ENCODE measurements at regions not wholly inside any gene's neighbourhood (a gene's known extent, or its start where the extent isn't known, plus 50 kb on each side); places are given as distances from the start of the nearest gene placed in this dataset.
"Not testable (repeated sequence)": the region's sequence is repeated elsewhere in the genome, so short reads cannot be mapped to it uniquely, and the experiment has no call there.

GRCh38 chr7:8314566-8314965 lies 52.6 kb upstream of the ICA1 start:
- no CpG with 5 or more reads among the region's 1 CpG for WGBS (ENCODE audit: insufficient coverage, low lambda C conversion rate)
- no peaks in the 10 kb centered on the region for H3K36me3 ChIP-seq (ENCODE audit: control insufficient read depth, insufficient read depth, low read length)
- H3K27me3 ChIP-seq (ENCODE audit: control insufficient read depth, insufficient read depth, low read length): no peaks in the 10 kb centered on the region
- H3K9me3 ChIP-seq (ENCODE audit: control insufficient read depth, low read depth, low read length): no peaks in the 10 kb centered on the region
- no peak overlapping the region for H3K4me3 ChIP-seq (ENCODE audit: low read length)
- no peaks in the 10 kb centered on the region for H3K4me1 ChIP-seq (ENCODE audit: control insufficient read depth, insufficient read depth, low read length)
- H3K27ac ChIP-seq (ENCODE audit: low read length): no peak overlapping the region
- no peak for DNase-seq

GRCh38 chr7:8319115-8319514 lies 57.1 kb upstream of the ICA1 start:
- DNase-seq: no peak
- WGBS (ENCODE audit: insufficient coverage, low lambda C conversion rate): 71% methylated on average over 1 of the region's 1 CpG
- no peak overlapping the region for H3K4me3 ChIP-seq (ENCODE audit: low read length)
- H3K36me3 ChIP-seq (ENCODE audit: control insufficient read depth, insufficient read depth, low read length): no peaks in the 10 kb centered on the region
- no peak overlapping the region for H3K27ac ChIP-seq (ENCODE audit: low read length)
- no peaks in the 10 kb centered on the region for H3K4me1 ChIP-seq (ENCODE audit: control insufficient read depth, insufficient read depth, low read length)
- H3K27me3 ChIP-seq (ENCODE audit: control insufficient read depth, insufficient read depth, low read length): no peaks in the 10 kb centered on the region
- H3K9me3 ChIP-seq (ENCODE audit: control insufficient read depth, low read depth, low read length): no peaks in the 10 kb centered on the region

- no peaks in the 10 kb centered on the region for H3K9me3 ChIP-seq (ENCODE audit: control insufficient read depth, low read depth, low read length)
- no peaks in the 10 kb centered on the region for H3K27me3 ChIP-seq (ENCODE audit: control insufficient read depth, insufficient read depth, low read length)
- no peak overlapping the region for H3K27ac ChIP-seq (ENCODE audit: low read length)
- WGBS (ENCODE audit: insufficient coverage, low lambda C conversion rate): no CpG with 5 or more reads among the region's 1 CpG
- H3K4me1 ChIP-seq (ENCODE audit: control insufficient read depth, insufficient read depth, low read length): no peaks in the 10 kb centered on the region
- DNase-seq: no peak
- H3K4me3 ChIP-seq (ENCODE audit: low read length): no peak overlapping the region
- no peaks in the 10 kb centered on the region for H3K36me3 ChIP-seq (ENCODE audit: control insufficient read depth, insufficient read depth, low read length)
These were observed 58.2 kb upstream of the ICA1 start for GRCh38 chr7:8320174-8320573.

DNA sequence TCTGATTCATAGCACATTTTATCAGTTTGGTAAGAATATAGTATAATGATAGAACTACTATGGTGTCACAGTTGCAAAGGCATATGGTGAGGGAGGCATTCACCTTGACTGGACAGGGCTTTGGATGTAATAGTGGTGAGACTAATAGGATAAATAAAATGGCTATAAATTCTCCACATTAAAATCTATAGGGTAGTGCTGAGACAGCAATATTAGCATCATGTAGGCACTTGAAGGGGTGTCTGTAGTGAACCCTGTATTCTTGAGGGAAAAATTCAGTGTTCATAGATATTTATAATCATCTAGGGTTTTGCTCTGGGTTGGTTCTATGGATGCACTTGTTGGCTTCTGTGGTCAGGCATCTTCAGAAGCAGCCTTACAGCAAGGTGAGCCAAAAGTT lies 59.3 kb upstream of the ICA1 start:
- Histone ChIP-seq H3K36me3 (ENCODE audit: control insufficient read depth, insufficient read depth, low read length) (no peaks in the 10 kb centered on the region), H3K27ac (ENCODE audit: low read length) (no peak overlapping the region), H3K4me1 (ENCODE audit: control insufficient read depth, insufficient read depth, low read length) (no peaks in the 10 kb centered on the region), H3K9me3 (ENCODE audit: control insufficient read depth, low read depth, low read length) (no peaks in the 10 kb centered on the region), H3K4me3 (ENCODE audit: low read length) (no peak overlapping the region), H3K27me3 (ENCODE audit: control insufficient read depth, insufficient read depth, low read length) (no peaks in the 10 kb centered on the region)
- DNase-seq: no peak

DNA sequence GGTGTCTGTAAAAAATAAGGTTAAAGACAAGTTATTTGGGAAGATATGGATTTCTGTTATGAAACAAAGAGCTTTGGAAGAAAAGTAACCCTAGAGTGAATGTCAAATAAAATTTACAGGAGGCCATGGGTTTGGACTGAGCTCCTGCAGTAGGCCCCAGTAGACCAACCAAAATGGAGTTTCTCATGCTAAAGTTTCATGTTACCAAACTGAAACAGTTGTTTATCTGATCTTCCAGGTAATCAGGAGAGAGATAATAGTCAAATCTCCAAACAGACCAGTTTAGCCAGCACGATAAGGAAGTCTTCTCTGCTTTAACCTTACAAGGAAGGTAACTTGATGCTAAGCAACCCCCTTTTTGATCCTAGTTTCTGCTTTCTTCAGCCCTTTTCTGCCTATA lies 60.7 kb upstream of the ICA1 start:
- no peaks in the 10 kb centered on the region for H3K27me3 ChIP-seq (ENCODE audit: control insufficient read depth, insufficient read depth, low read length)
- no peak overlapping the region for H3K4me3 ChIP-seq (ENCODE audit: low read length)
- H3K27ac ChIP-seq (ENCODE audit: low read length): no peak overlapping the region
- WGBS (ENCODE audit: insufficient coverage, low lambda C conversion rate): no CpG with 5 or more reads among the region's 1 CpG
- H3K9me3 ChIP-seq (ENCODE audit: control insufficient read depth, low read depth, low read length): no peaks in the 10 kb centered on the region
- no peaks in the 10 kb centered on the region for H3K4me1 ChIP-seq (ENCODE audit: control insufficient read depth, insufficient read depth, low read length)
- no peaks in the 10 kb centered on the region for H3K36me3 ChIP-seq (ENCODE audit: control insufficient read depth, insufficient read depth, low read length)
- DNase-seq: no peak

DNA sequence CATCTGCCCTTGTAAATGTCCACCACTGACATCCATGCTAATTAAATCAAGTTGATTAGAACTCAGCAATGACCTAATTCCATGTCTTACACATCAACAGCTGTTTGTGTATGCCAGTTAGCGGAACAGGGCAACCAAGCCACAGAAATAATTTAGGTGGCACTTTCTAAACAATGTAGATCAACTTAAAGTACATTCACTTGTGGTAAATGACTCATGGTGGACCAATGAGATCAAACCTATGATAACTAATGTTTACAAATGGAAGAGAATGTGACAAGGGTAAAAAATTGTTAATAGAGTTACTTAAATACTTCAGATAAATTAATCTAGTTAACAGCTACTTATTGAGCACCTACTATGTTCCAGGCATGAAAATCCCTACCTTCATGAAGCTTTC lies 63.1 kb upstream of the ICA1 start:
- no peaks in the 10 kb centered on the region for H3K9me3 ChIP-seq (ENCODE audit: control insufficient read depth, low read depth, low read length)
- no peaks in the 10 kb centered on the region for H3K27me3 ChIP-seq (ENCODE audit: control insufficient read depth, insufficient read depth, low read length)
- no peaks in the 10 kb centered on the region for H3K36me3 ChIP-seq (ENCODE audit: control insufficient read depth, insufficient read depth, low read length)
- no peak overlapping the region for H3K27ac ChIP-seq (ENCODE audit: low read length)
- H3K4me3 ChIP-seq (ENCODE audit: low read length): no peak overlapping the region
- H3K4me1 ChIP-seq (ENCODE audit: control insufficient read depth, insufficient read depth, low read length): no peaks in the 10 kb centered on the region
- no peak for DNase-seq
- no CpG with 5 or more reads among the region's 1 CpG for WGBS (ENCODE audit: insufficient coverage, low lambda C conversion rate)

DNA sequence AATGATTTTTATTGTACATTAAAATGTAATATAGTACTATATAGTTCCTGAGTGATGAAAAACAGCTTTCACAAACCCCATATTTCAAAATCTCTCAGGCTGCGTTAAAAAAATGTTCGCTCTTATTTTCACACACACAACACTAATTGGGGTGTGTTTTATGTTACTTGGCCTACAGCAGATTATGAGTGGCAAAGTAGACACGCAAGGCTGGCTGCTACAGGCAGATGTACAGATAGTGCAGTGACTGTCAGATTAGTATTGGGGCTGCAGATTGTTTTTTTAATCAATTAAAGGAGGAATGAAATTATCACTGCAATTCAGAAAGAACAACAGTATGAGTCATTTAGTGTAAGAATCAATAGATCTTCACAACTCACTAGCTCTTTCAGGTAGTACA lies 65.2 kb upstream of the ICA1 start:
- Histone ChIP-seq H3K4me3 (ENCODE audit: low read length) (no peak overlapping the region), H3K9me3 (ENCODE audit: control insufficient read depth, low read depth, low read length) (no peaks in the 10 kb centered on the region), H3K4me1 (ENCODE audit: control insufficient read depth, insufficient read depth, low read length) (no peaks in the 10 kb centered on the region), H3K36me3 (ENCODE audit: control insufficient read depth, insufficient read depth, low read length) (no peaks in the 10 kb centered on the region), H3K27me3 (ENCODE audit: control insufficient read depth, insufficient read depth, low read length) (no peaks in the 10 kb centered on the region), H3K27ac (ENCODE audit: low read length) (no peak overlapping the region)
- WGBS (ENCODE audit: insufficient coverage, low lambda C conversion rate): no CpG with 5 or more reads among the region's 3 CpGs
- DNase-seq: no peak

DNA sequence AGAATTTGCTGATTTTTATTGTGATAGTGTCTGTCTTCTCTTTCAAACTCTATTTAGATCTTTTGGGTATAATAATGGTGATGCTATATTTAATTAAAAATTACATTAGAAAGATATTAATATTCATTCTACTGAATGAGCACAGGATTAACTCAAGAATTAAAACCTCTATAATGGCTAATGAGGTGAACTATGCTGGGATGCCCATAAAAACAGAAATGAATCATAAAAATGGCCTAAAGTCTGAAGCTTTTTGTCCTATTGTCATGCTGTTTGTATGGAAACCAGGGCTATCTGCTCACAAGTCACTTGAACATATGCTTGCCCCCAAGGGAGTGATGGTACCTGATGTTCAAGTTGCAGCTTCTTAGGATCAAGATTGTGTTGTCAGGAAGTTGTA lies 76.2 kb upstream of the ICA1 start:
- Histone ChIP-seq H3K36me3 (ENCODE audit: control insufficient read depth, insufficient read depth, low read length) (no peaks in the 10 kb centered on the region), H3K4me3 (ENCODE audit: low read length) (no peak overlapping the region), H3K9me3 (ENCODE audit: control insufficient read depth, low read depth, low read length) (no peaks in the 10 kb centered on the region), H3K27ac (ENCODE audit: low read length) (no peak overlapping the region), H3K27me3 (ENCODE audit: control insufficient read depth, insufficient read depth, low read length) (no peaks in the 10 kb centered on the region), H3K4me1 (ENCODE audit: control insufficient read depth, insufficient read depth, low read length) (no peaks in the 10 kb centered on the region)
- DNase-seq: no peak

- no peak for DNase-seq
- no peaks in the 10 kb centered on the region for H3K27me3 ChIP-seq (ENCODE audit: control insufficient read depth, insufficient read depth, low read length)
- 80% methylated on average over 1 of the region's 5 CpGs for WGBS (ENCODE audit: insufficient coverage, low lambda C conversion rate)
- H3K9me3 ChIP-seq (ENCODE audit: control insufficient read depth, low read depth, low read length): no peaks in the 10 kb centered on the region
- no peak overlapping the region for H3K4me3 ChIP-seq (ENCODE audit: low read length)
- H3K4me1 ChIP-seq (ENCODE audit: control insufficient read depth, insufficient read depth, low read length): no peaks in the 10 kb centered on the region
- no peak overlapping the region for H3K27ac ChIP-seq (ENCODE audit: low read length)
- no peaks in the 10 kb centered on the region for H3K36me3 ChIP-seq (ENCODE audit: control insufficient read depth, insufficient read depth, low read length)
These were observed 81.6 kb upstream of the ICA1 start for GRCh38 chr7:8343556-8343955.

DNA sequence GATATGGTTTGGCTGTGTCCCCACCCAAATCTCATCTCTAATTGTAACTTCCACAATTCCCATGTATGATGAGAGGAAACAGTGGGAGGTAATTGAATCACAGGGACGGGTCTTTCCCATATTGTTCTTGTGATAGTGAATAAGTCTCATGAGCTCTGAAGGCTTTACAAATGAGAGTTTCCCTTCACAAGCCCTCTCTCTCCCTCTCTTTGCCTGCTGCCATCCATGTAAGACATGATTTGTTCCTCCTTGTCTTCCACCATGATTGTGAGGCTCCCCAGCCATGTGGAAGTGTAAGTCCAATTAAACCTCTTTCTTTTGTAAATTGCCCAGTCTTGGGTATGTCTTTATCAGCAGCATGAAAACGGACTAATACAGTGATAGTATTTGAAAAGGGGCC lies 85.4 kb upstream of the ICA1 start:
- H3K36me3 ChIP-seq (ENCODE audit: control insufficient read depth, insufficient read depth, low read length): not testable (repeated sequence)

DNA sequence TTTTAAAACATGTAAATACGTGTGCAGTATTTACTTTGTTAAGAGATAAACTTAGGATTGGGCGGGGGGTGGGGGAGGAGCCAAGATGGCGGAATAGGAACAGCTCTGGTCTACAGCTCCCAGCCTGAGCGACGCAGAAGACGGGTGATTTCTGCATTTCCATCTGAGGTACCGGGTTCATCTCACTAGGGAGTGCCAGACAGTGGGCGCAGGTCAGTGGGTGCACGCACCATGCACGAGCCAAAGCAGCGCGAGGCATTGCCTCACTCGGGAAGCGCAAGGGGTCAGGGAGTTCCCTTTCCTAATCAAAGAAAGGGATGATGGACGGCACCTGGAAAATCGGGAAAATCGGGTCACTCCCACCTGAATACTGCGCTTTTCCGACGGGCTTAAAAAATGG lies 81.8 kb upstream of the NXPH1 start:
- not testable (repeated sequence) for H3K9me3 ChIP-seq (ENCODE audit: control insufficient read depth, low read depth, low read length); H3K4me3 ChIP-seq (ENCODE audit: low read length); H3K36me3 ChIP-seq (ENCODE audit: control insufficient read depth, insufficient read depth, low read length); H3K27me3 ChIP-seq (ENCODE audit: control insufficient read depth, insufficient read depth, low read length); DNase-seq; H3K4me1 ChIP-seq (ENCODE audit: control insufficient read depth, insufficient read depth, low read length); H3K27ac ChIP-seq (ENCODE audit: low read length)
- no CpG with 5 or more reads among the region's 20 CpGs for WGBS (ENCODE audit: insufficient coverage, low lambda C conversion rate)

More for the DNA sequence above, 85.4 kb upstream of the ICA1 start:
- not testable (repeated sequence) for H3K4me1 ChIP-seq (ENCODE audit: control insufficient read depth, insufficient read depth, low read length); H3K4me3 ChIP-seq (ENCODE audit: low read length); H3K27me3 ChIP-seq (ENCODE audit: control insufficient read depth, insufficient read depth, low read length); H3K9me3 ChIP-seq (ENCODE audit: control insufficient read depth, low read depth, low read length); H3K27ac ChIP-seq (ENCODE audit: low read length); DNase-seq
- no CpG with 5 or more reads among the region's 2 CpGs for WGBS (ENCODE audit: insufficient coverage, low lambda C conversion rate)

All from large intestine (tissue), 3 donors.